Skeletal muscle cell (primary cell): ENCODE measurements at regions not wholly inside any gene's neighbourhood (a gene's known extent, or its start where the extent isn't known, plus 50 kb on each side); places are given as distances from the start of the nearest gene placed in this dataset.

ENCODE experiments used
- DNase-seq: peaks from one replicate; pipeline ENCODE4 v3.0.0-alpha.2; 2010; ENCODE audit warnings: low read depth
- H3K4me3 ChIP-seq: 2 replicates; pipeline ENCODE4 v1.5.1; 2011; ENCODE audit warnings: low read depth, mild to moderate bottlenecking, control low read depth, low read length, moderate library complexity

- no peak for DNase-seq
- no peak overlapping the region for H3K4me3 ChIP-seq
Observed at GRCh38 chr13:40375489-40376171, 290.8 kb downstream of the FOXO1 start.

- H3K4me3 ChIP-seq, result no peak overlapping the region
- DNase-seq, result no peak
Observed at GRCh38 chr13:40376296-40376849, 290.1 kb downstream of the FOXO1 start.

GRCh38 chr13:40376867-40377535 is 289.4 kb downstream of the FOXO1 start:
- no peak overlapping the region for H3K4me3 ChIP-seq
- DNase-seq, result no peak

GRCh38 chr13:40377783-40378182 is 288.7 kb downstream of the FOXO1 start:
- no peak for DNase-seq
- no peak overlapping the region for H3K4me3 ChIP-seq

- H3K4me3 ChIP-seq, result no peak overlapping the region
Observed at GRCh38 chr13:40379196-40379595, 287.2 kb downstream of the FOXO1 start.

GRCh38 chr13:40379794-40380578 is 286.5 kb downstream of the FOXO1 start:
- DNase-seq, result no peak
- no peak overlapping the region for H3K4me3 ChIP-seq

More at GRCh38 chr13:40379196-40379595, 287.2 kb downstream of the FOXO1 start:
- no peak for DNase-seq

- no peak overlapping the region for H3K4me3 ChIP-seq
- no peak for DNase-seq
Observed at GRCh38 chr13:40381935-40382764, 284.3 kb downstream of the FOXO1 start.

- no peak for DNase-seq
- no peak overlapping the region for H3K4me3 ChIP-seq
Observed at GRCh38 chr13:40383132-40383531, 283.3 kb downstream of the FOXO1 start.

GRCh38 chr13:40383885-40384284 is 282.6 kb downstream of the FOXO1 start:
- no peak for DNase-seq
- H3K4me3 ChIP-seq, result no peak overlapping the region

GRCh38 chr13:40384976-40385857 is 281.2 kb downstream of the FOXO1 start:
- DNase-seq, result no peak

GRCh38 chr13:40385858-40386180 is 280.6 kb downstream of the FOXO1 start:
- H3K4me3 ChIP-seq, result no peak overlapping the region
- no peak for DNase-seq

More at GRCh38 chr13:40384976-40385857, 281.2 kb downstream of the FOXO1 start:
- H3K4me3 ChIP-seq, result no peak overlapping the region

- no peak overlapping the region for H3K4me3 ChIP-seq
- DNase-seq, result no peak
Observed at GRCh38 chr13:40386586-40386985, 279.9 kb downstream of the FOXO1 start.

- no peak overlapping the region for H3K4me3 ChIP-seq
- DNase-seq, result no peak
Observed at GRCh38 chr13:40387775-40388174, 278.7 kb downstream of the FOXO1 start.

- H3K4me3 ChIP-seq, result no peak overlapping the region
- no peak for DNase-seq
Observed at GRCh38 chr13:40388617-40389016, 277.8 kb downstream of the FOXO1 start.

GRCh38 chr13:40389081-40389641 is 277.3 kb downstream of the FOXO1 start:
- DNase-seq, result no peak
- no peak overlapping the region for H3K4me3 ChIP-seq

GRCh38 chr13:40390401-40390916 is 276.0 kb downstream of the FOXO1 start:
- H3K4me3 ChIP-seq, result no peak overlapping the region
- DNase-seq, result no peak

- no peak for DNase-seq
- no peak overlapping the region for H3K4me3 ChIP-seq
Observed at GRCh38 chr13:40391788-40392187, 274.7 kb downstream of the FOXO1 start.
